IMR-90 (cell line): ENCODE measurements at regions not wholly inside any gene's neighbourhood (a gene's known extent, or its start where the extent isn't known, plus 50 kb on each side); places are given as distances from the start of the nearest gene placed in this dataset.

ENCODE experiments used
- ATAC-seq: fragments of 200-7000 bp; cut with Tn5 transposase; 2 replicates; pipeline ENCODE4 v1.9.1; 2020; ENCODE audit warnings: low read depth, mild to moderate bottlenecking, moderate library complexity
- BruUV-seq: library from RNA; stranded (reverse); fragments of 400-500 nt; replicated peaks from 2 replicates; lab custom pipeline; 2021; lab: Mats Ljungman, UMichigan
- CTCF ChIA-PET: fragments of 300-600 bp; formaldehyde crosslinking; extraction: SDS; loops from one replicate; lab custom pipeline; 2021; ENCODE audit warnings: antibody characterized with exemption; lab: Yijun Ruan, JAX
- POLR2A ChIA-PET: fragments of 300-600 bp; sonication (Branson Sonifier 250); formaldehyde crosslinking; loops from one replicate; lab custom pipeline; 2022; ENCODE audit warnings: antibody characterized with exemption; ENCODE audit not compliant: unreplicated experiment; lab: Charles Lee
- DNase-seq: peaks from one replicate; pipeline ENCODE4 v3.0.0; 2013
- H2AFZ ChIP-seq: replicated peaks from 2 replicates; pipeline ENCODE3; 2013; ENCODE audit warnings: low read length, mild to moderate bottlenecking; ENCODE audit not compliant: poor library complexity
- H2AK5ac ChIP-seq: 2 replicates; pipeline ENCODE4 v1.6.1; 2013; ENCODE audit warnings: low read depth, low read length, inconsistent platforms
- H2AK9ac ChIP-seq: replicated peaks from 2 replicates; pipeline ENCODE3; 2013; ENCODE audit warnings: mild to moderate bottlenecking, low read depth, low read length, moderate library complexity; ENCODE audit not compliant: poor library complexity
- H2BK120ac ChIP-seq: 2 replicates; pipeline ENCODE4 v1.6.1; 2013; ENCODE audit warnings: low read depth, low read length, inconsistent platforms
- H2BK15ac ChIP-seq: 3 replicates; pipeline ENCODE4 v1.6.1; 2013; ENCODE audit warnings: low read depth, low read length, inconsistent platforms
- H2BK20ac ChIP-seq: 2 replicates; pipeline ENCODE4 v1.6.1; 2013; ENCODE audit warnings: low read depth, mild to moderate bottlenecking, inconsistent platforms, low read length, moderate library complexity
- H2BK5ac ChIP-seq: 2 replicates; pipeline ENCODE4 v1.6.1; 2013; ENCODE audit warnings: mild to moderate bottlenecking, low read depth, low read length, inconsistent platforms; ENCODE audit not compliant: poor library complexity, severe bottlenecking
- H3K14ac ChIP-seq: replicated peaks from 2 replicates; pipeline ENCODE4 v1.6.1; 2013; ENCODE audit warnings: low read depth, low read length, inconsistent platforms
- H3K18ac ChIP-seq: 2 replicates; pipeline ENCODE4 v1.6.1; 2013; ENCODE audit warnings: low read depth, low read length, control low read depth
- H3K23ac ChIP-seq: 2 replicates; pipeline ENCODE4 v1.6.1; 2013; ENCODE audit warnings: low read depth, low read length, inconsistent platforms
- H3K27ac ChIP-seq: 2 replicates; pipeline ENCODE4 v1.5.1; 2013; ENCODE audit warnings: mild to moderate bottlenecking, control low read depth, low read length; ENCODE audit not compliant: insufficient read depth
- H3K27me3 ChIP-seq: 2 replicates; pipeline ENCODE4 v1.6.1; 2013; ENCODE audit warnings: low read length; ENCODE audit not compliant: control insufficient read depth, insufficient read depth
- H3K36me3 ChIP-seq: 2 replicates; pipeline ENCODE4 v1.6.1; 2013; ENCODE audit warnings: low read length, mixed read lengths; ENCODE audit not compliant: control insufficient read depth, insufficient read depth
- H3K4ac ChIP-seq: 2 replicates; pipeline ENCODE4 v1.6.1; 2013; ENCODE audit warnings: low read depth, low read length, inconsistent platforms
- H3K4me1 ChIP-seq: 2 replicates; pipeline ENCODE4 v1.6.1; 2013; ENCODE audit warnings: low read length, mixed read lengths; ENCODE audit not compliant: control insufficient read depth, insufficient read depth
- H3K4me2 ChIP-seq: 2 replicates; pipeline ENCODE4 v1.6.1; 2013; ENCODE audit warnings: low read depth, mild to moderate bottlenecking, control low read depth, low read length, moderate library complexity
- H3K4me3 ChIP-seq: 2 replicates; pipeline ENCODE4 v1.5.1; 2013; ENCODE audit warnings: low read depth, mild to moderate bottlenecking, control low read depth, low read length, moderate library complexity; ENCODE audit not compliant: insufficient read depth
- H3K56ac ChIP-seq: 2 replicates; pipeline ENCODE4 v1.6.1; 2013; ENCODE audit warnings: low read length, inconsistent platforms; ENCODE audit not compliant: insufficient read depth; ENCODE audit errors: extremely low read depth
- H3K79me1 ChIP-seq, 2 experiments: 2 replicates each; pipeline ENCODE4 v1.6.1; 2013; ENCODE audit warnings: low read length in 2 of 2, inconsistent platforms in 1 of 2, low read depth in 1 of 2
- H3K9ac ChIP-seq: 2 replicates; pipeline ENCODE4 v1.6.1; 2013; ENCODE audit warnings: low read depth, low read length, control low read depth
- H3K9me1 ChIP-seq: 2 replicates; pipeline ENCODE4 v1.6.1; 2013; ENCODE audit warnings: low read length, inconsistent platforms; ENCODE audit not compliant: insufficient read depth
- H3K9me3 ChIP-seq: 2 replicates; pipeline ENCODE4 v1.6.1; 2013; ENCODE audit warnings: low read length; ENCODE audit not compliant: control insufficient read depth, insufficient read depth
- H4K20me1 ChIP-seq: 2 replicates; pipeline ENCODE4 v1.6.1; 2013; ENCODE audit warnings: low read length, inconsistent platforms; ENCODE audit not compliant: insufficient read depth
- H4K5ac ChIP-seq: 2 replicates; pipeline ENCODE4 v1.6.1; 2013; ENCODE audit warnings: mild to moderate bottlenecking, low read depth, low read length, control low read depth
- H4K8ac ChIP-seq, 2 experiments: 2 replicates each; pipeline ENCODE4 v1.6.1; 2013; ENCODE audit warnings: low read depth in 2 of 2, low read length in 2 of 2, control low read depth in 1 of 2, inconsistent platforms in 1 of 2
- H4K91ac ChIP-seq: 2 replicates; pipeline ENCODE4 v1.6.1; 2013; ENCODE audit warnings: low read depth, low read length, inconsistent platforms; ENCODE audit not compliant: insufficient read depth
- BHLHE40 ChIP-seq: fragments of 150-350 bp; IDR thresholded peaks from 2 replicates; pipeline ENCODE4 v1.6.1; 2016; ENCODE audit warnings: mild to moderate bottlenecking, low read depth, low read length
- CEBPB ChIP-seq: IDR thresholded peaks from 2 replicates; pipeline ENCODE4 v1.6.1; 2012; ENCODE audit warnings: low read depth, low read length, improper control_type of control experiment
- CHD1 ChIP-seq: IDR thresholded peaks from 2 replicates; pipeline ENCODE4 v1.6.1; 2012; ENCODE audit warnings: low read depth, low read length, improper control_type of control experiment
- ELK1 ChIP-seq: fragments of 150-350 bp; IDR thresholded peaks from 2 replicates; pipeline ENCODE4 v1.6.1; 2016; ENCODE audit warnings: low read depth, mild to moderate bottlenecking, low read length, moderate library complexity, borderline replicate concordance
- FOS ChIP-seq: fragments of 150-350 bp; IDR thresholded peaks from 2 replicates; pipeline ENCODE4 v1.6.1; 2016; ENCODE audit warnings: low read depth, low read length
- MAFK ChIP-seq: IDR thresholded peaks from 2 replicates; pipeline ENCODE4 v1.6.1; 2012; ENCODE audit warnings: low read depth, low read length, improper control_type of control experiment
- MAZ ChIP-seq: IDR thresholded peaks from 2 replicates; pipeline ENCODE4 v1.6.1; 2012; ENCODE audit warnings: low read depth, mild to moderate bottlenecking, low read length, improper control_type of control experiment, moderate library complexity, borderline replicate concordance
- MXI1 ChIP-seq: IDR thresholded peaks from 2 replicates; pipeline ENCODE4 v1.6.1; 2012; ENCODE audit warnings: low read depth, mild to moderate bottlenecking, low read length, moderate library complexity, borderline replicate concordance
- NFE2L2 ChIP-seq: fragments of 150-350 bp; IDR thresholded peaks from 2 replicates; pipeline ENCODE4 v1.6.1; 2016; ENCODE audit warnings: low read depth, mild to moderate bottlenecking, low read length
- POLR2A ChIP-seq: IDR thresholded peaks from 2 replicates; pipeline ENCODE4 v1.6.1; 2012; ENCODE audit warnings: mild to moderate bottlenecking, low read depth, low read length
- RAD21 ChIP-seq: IDR thresholded peaks from 2 replicates; pipeline ENCODE4 v1.6.1; 2012; ENCODE audit warnings: low read length, improper control_type of control experiment
- RCOR1 ChIP-seq: IDR thresholded peaks from 2 replicates; pipeline ENCODE4 v1.6.1; 2012; ENCODE audit warnings: mild to moderate bottlenecking, low read length, improper control_type of control experiment; ENCODE audit not compliant: insufficient replicate concordance
- RFX5 ChIP-seq: IDR thresholded peaks from 2 replicates; pipeline ENCODE4 v1.8.0; 2012; ENCODE audit warnings: low read depth, mild to moderate bottlenecking, low read length, moderate library complexity
- SMC3 ChIP-seq: fragments of 150-350 bp; IDR thresholded peaks from 2 replicates; pipeline ENCODE4 v1.6.1; 2016; ENCODE audit warnings: low read depth, mild to moderate bottlenecking, antibody characterized with exemption, low read length, moderate library complexity
- WGBS, 2 experiments: methylation state at CpG; one replicate each; pipeline versions ENCODE4 v1.1.5 to v1.1.7; 2013; ENCODE audit warnings: missing lambda C conversion rate in 2 of 2; ENCODE audit not compliant: insufficient read length in 1 of 2; ENCODE audit errors: extremely low coverage in 2 of 2; 5-methylcytosine and 5-hydroxymethylcytosine counted together
- dilution Hi-C: fragments of 300-500 bp; cut with HindIII; formaldehyde crosslinking; loops from one replicate; pipeline ENCODE4 v1.14.3; 2018; ENCODE audit warnings: low sequenced_read_pairs; ENCODE audit not compliant: unreplicated experiment
- in situ Hi-C: fragments of 300-500 bp; cut with MboI; formaldehyde crosslinking; loops from 3 replicates; pipeline ENCODE4 v1.14.3; 2019; ENCODE audit warnings: low sequenced_read_pairs, inconsistent platforms, mixed read lengths
- intact Hi-C: fragments of 100-400 bp; cut with micrococcal nuclease; formaldehyde crosslinking; loops from 2 replicates; pipeline ENCODE4 v1.10.0; 2022
- TF ChIP-seq, protein P1 (sequence below): fragments of 150-350 bp; IDR thresholded peaks from 2 replicates; pipeline ENCODE4 v1.6.1; 2017; ENCODE audit warnings: mild to moderate bottlenecking, antibody characterized with exemption, low read length, low read depth
- TF ChIP-seq, protein P2 (sequence below): conservative IDR thresholded peaks from 2 replicates; pipeline ENCODE4 v1.5.1; 2012; ENCODE audit warnings: mild to moderate bottlenecking, low read depth, low read length, improper control_type of control experiment

DNA sequence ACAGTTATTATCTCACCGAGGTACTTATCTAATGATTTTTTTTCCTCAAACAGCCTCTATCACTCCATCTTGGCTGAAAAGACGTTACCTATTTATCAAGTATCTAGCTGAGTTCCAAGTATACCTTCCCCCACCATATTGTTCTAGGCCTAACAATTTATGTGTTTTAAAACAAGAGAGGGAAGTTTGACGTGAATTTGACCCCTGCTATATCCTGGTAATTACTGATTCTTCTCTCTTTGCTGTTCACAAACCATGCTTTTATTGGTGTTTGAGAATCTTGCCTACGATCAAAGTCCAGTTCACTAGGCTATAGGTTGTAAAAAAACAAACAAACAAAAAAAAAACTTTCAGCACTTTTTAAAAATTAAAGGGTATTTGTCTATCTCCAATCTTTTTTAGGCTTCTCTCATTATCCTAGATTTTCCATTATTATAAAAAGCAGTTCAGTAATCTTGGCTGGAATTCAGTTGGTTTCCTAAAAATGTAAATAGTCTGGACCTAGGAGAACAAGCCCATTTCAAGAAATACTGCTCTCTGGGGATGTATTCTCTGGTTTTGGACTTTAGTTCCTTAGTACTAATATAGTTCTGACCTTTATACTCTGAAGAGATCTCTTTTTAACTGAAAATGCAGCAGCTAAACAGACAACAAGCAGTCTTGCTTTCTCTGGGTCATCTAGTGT, 505.4 kb downstream of the CPS1 start:
- no peak overlapping the region for H3K56ac ChIP-seq
- no peaks in the 10 kb centered on the region for H3K4me1 ChIP-seq
- no peak overlapping the region for H3K4me2 ChIP-seq
- dilution Hi-C loops, result no loop called here
- H2BK20ac ChIP-seq, result no peak overlapping the region
- H3K27ac ChIP-seq, result no peak overlapping the region
- no peaks in the 10 kb centered on the region for H3K36me3 ChIP-seq
- H3K9me3 ChIP-seq, result peaks cover 4% of the 10 kb centered on the region; the same call in 1 of the 2 replicates
- H3K79me1 ChIP-seq, result no peaks in the 10 kb centered on the region
- no TSS peak for BruUV-seq
- no peak overlapping the region for H3K9ac ChIP-seq
- no peak overlapping the region for H3K4ac ChIP-seq
- H4K20me1 ChIP-seq, result no peaks in the 10 kb centered on the region
- no peak overlapping the region for H4K8ac ChIP-seq
- WGBS, 2 experiments, result no CpG with 5 or more reads among the region's 4 CpGs
- TF ChIP-seq RAD21 (no peak), FOS (no peak), MXI1 (no peak), CEBPB (no peak), POLR2A (no peak), BHLHE40 (no peak), NFE2L2 (no peak), MAZ (no peak), ELK1 (no peak), RCOR1 (no peak), RFX5 (no peak), SMC3 (no peak), CHD1 (no peak), MAFK (no peak)
- TF ChIP-seq, protein P1, sequence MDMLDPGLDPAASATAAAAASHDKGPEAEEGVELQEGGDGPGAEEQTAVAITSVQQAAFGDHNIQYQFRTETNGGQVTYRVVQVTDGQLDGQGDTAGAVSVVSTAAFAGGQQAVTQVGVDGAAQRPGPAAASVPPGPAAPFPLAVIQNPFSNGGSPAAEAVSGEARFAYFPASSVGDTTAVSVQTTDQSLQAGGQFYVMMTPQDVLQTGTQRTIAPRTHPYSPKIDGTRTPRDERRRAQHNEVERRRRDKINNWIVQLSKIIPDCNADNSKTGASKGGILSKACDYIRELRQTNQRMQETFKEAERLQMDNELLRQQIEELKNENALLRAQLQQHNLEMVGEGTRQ, result no peak
- TF ChIP-seq, protein P2, sequence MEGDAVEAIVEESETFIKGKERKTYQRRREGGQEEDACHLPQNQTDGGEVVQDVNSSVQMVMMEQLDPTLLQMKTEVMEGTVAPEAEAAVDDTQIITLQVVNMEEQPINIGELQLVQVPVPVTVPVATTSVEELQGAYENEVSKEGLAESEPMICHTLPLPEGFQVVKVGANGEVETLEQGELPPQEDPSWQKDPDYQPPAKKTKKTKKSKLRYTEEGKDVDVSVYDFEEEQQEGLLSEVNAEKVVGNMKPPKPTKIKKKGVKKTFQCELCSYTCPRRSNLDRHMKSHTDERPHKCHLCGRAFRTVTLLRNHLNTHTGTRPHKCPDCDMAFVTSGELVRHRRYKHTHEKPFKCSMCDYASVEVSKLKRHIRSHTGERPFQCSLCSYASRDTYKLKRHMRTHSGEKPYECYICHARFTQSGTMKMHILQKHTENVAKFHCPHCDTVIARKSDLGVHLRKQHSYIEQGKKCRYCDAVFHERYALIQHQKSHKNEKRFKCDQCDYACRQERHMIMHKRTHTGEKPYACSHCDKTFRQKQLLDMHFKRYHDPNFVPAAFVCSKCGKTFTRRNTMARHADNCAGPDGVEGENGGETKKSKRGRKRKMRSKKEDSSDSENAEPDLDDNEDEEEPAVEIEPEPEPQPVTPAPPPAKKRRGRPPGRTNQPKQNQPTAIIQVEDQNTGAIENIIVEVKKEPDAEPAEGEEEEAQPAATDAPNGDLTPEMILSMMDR, result no peak
- H4K5ac ChIP-seq, result no peak overlapping the region
- H2AK5ac ChIP-seq, result no peak overlapping the region
- H2BK5ac ChIP-seq, result no peak overlapping the region
- H3K18ac ChIP-seq, result no peak overlapping the region
- DNase-seq (no peak), ATAC-seq (no peak)
- no peaks in the 10 kb centered on the region for H3K27me3 ChIP-seq
- no peak overlapping the region for H3K23ac ChIP-seq
- POLR2A ChIA-PET, result no interaction called here
- H2AK9ac ChIP-seq, result no peak overlapping the region
- H3K4me3 ChIP-seq, result no peak overlapping the region
- no peaks in the 10 kb centered on the region for H3K9me1 ChIP-seq
- H3K14ac ChIP-seq, result no peak overlapping the region
- H2BK120ac ChIP-seq, result no peak overlapping the region
- H4K91ac ChIP-seq, result no peak overlapping the region
- H2BK15ac ChIP-seq, result no peak overlapping the region
- CTCF ChIA-PET, result no interaction called here
- intact Hi-C loops, result no loop called here
- H2AFZ ChIP-seq, result no peak overlapping the region
- in situ Hi-C loops, result no loop called here
